NCI-H2029 (cell line): ENCODE measurements at regions not wholly inside any gene's neighbourhood (a gene's known extent, or its start where the extent isn't known, plus 50 kb on each side); places are given as distances from the start of the nearest gene placed in this dataset.
"Not testable (repeated sequence)": the region's sequence is repeated elsewhere in the genome, so short reads cannot be mapped to it uniquely, and the experiment has no call there.

ENCODE experiments used
- DNase-seq: peaks from one replicate; lab custom pipeline; 2025; lab: John Stamatoyannopoulos, UW

- peak; percentile 31 for DNase-seq
These were observed 81.9 kb upstream of the LRPAP1 start for GRCh38 chr4:3613967-3614730.

- DNase-seq: no peak
These were observed 80.7 kb upstream of the LRPAP1 start for GRCh38 chr4:3612934-3613333.

- no peak for DNase-seq
These were observed 80.1 kb upstream of the LRPAP1 start for GRCh38 chr4:3612281-3612680.

GRCh38 chr4:3611778-3612177 is 79.6 kb upstream of the LRPAP1 start:
- no peak for DNase-seq

GRCh38 chr4:3610851-3611250 is 78.6 kb upstream of the LRPAP1 start:
- not testable (repeated sequence) for DNase-seq

GRCh38 chr4:3609905-3610304 is 77.7 kb upstream of the LRPAP1 start:
- DNase-seq: not testable (repeated sequence)

- DNase-seq: peak; percentile 71
These were observed 75.7 kb upstream of the LRPAP1 start for GRCh38 chr4:3607690-3608552.

GRCh38 chr4:3606850-3607249 is 74.6 kb upstream of the LRPAP1 start:
- not testable (repeated sequence) for DNase-seq

- DNase-seq: not testable (repeated sequence)
These were observed 74.0 kb upstream of the LRPAP1 start for GRCh38 chr4:3606271-3606670.

GRCh38 chr4:3605491-3605890 is 73.3 kb upstream of the LRPAP1 start:
- no peak for DNase-seq

GRCh38 chr4:3602886-3603645 is 70.8 kb upstream of the LRPAP1 start:
- DNase-seq: not testable (repeated sequence)

- DNase-seq: no peak
These were observed 69.8 kb upstream of the LRPAP1 start for GRCh38 chr4:3601992-3602391.

GRCh38 chr4:3601108-3601690 is 69.0 kb upstream of the LRPAP1 start:
- not testable (repeated sequence) for DNase-seq

- no peak for DNase-seq
These were observed 67.7 kb upstream of the LRPAP1 start for GRCh38 chr4:3599951-3600350.

- DNase-seq: no peak
These were observed 66.5 kb upstream of the LRPAP1 start for GRCh38 chr4:3598695-3599227.

- DNase-seq: not testable (repeated sequence)
These were observed 65.8 kb upstream of the LRPAP1 start for GRCh38 chr4:3597896-3598505.

GRCh38 chr4:3596957-3597733 is 64.9 kb upstream of the LRPAP1 start:
- not testable (repeated sequence) for DNase-seq

- not testable (repeated sequence) for DNase-seq
These were observed 63.5 kb upstream of the LRPAP1 start for GRCh38 chr4:3595627-3596291.

- DNase-seq: not testable (repeated sequence)
These were observed 62.5 kb upstream of the LRPAP1 start for GRCh38 chr4:3594751-3595150.
